GM21515 (cell line): ENCODE measurements at regions not wholly inside any gene's neighbourhood (a gene's known extent, or its start where the extent isn't known, plus 50 kb on each side); places are given as distances from the start of the nearest gene placed in this dataset.

Experiments used
- ATAC-seq: cut with Tn5 transposase; IDR thresholded peaks from one replicate; pipeline ENCODE4 v1.9.1; 2021; ENCODE audit not compliant: unreplicated experiment

DNA sequence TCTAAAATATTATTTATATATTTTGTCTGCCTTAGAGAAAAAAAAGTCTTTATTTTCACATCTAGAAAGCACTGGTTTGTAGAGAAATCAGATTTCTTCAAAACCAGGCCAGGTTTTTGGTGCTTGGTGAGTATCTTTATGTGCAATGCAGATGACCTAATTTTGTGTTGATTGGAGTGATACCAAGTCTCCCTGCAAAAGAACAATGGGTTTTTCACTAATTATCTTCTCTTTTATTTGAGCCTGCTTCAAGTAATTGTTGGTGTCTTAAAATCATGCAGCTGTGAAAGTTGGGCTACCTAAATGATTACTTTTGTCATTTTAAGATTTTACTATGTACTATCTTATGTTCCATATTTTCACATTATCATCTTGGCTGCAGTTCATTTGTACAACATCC, 874.7 kb downstream of the TFAP2A start:
- ATAC-seq, result no peak

DNA sequence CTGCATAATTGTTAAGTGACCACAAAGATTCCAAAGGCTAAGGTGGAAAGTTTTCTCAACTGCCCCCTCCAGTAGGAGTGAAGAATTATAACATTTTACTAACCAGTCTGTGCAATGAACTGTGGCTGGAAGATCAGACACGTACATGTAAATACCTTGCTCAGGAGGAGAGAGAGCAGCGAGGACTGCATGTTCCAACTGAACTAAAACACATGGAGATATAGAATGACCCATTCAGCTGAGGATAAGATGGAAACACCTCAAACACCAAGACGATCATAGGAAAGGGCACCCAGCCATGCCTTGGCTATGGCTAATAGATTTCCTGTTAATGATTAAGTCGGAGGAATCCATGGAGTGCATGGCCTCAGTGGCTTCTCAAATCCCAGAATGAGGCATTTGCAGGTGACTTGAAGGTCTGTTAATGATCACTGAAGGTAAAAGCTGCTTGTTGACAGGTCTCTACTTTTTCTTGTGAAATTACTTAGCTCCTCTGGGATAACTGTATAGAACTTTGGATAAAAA, 875.6 kb downstream of the TFAP2A start:
- no peak for ATAC-seq

DNA sequence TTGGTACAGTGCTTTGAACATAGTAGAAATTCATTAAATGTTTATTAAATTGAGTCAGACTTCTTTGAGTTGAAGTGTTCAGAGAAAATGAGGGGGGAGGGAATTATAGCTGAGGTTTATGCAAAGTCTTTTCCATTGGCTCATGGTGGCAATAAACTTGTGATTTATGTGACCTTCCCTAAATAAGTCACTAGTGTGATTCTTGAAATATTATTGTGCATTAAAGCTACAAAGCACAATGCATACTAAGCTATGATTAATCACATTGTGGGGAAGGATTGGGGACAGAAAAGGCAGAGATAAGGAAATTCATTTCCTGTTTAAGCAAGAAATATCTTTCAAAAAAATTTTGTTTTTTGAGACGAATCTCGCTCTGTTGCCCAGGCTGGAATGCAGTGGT, 877.5 kb downstream of the TFAP2A start:
- no peak for ATAC-seq

DNA sequence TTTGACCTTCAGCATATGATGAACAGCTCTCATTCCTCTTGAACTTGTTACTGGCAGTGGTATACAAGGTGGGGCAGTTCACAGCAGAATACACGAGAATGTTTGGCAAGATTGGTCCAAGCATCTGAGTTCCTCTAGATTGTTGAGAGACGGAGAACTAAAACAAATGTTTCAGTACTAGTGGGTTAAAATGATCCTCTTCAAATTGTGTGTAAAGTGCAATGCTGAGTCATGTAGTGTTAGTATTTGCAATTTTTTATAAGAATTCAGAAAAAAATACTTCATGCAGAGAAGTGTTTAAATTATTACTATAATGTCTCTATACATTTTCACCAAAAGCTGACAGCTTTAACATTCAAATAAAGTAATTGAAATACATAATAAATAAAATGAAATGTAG, 879.8 kb downstream of the TFAP2A start:
- no peak for ATAC-seq

DNA sequence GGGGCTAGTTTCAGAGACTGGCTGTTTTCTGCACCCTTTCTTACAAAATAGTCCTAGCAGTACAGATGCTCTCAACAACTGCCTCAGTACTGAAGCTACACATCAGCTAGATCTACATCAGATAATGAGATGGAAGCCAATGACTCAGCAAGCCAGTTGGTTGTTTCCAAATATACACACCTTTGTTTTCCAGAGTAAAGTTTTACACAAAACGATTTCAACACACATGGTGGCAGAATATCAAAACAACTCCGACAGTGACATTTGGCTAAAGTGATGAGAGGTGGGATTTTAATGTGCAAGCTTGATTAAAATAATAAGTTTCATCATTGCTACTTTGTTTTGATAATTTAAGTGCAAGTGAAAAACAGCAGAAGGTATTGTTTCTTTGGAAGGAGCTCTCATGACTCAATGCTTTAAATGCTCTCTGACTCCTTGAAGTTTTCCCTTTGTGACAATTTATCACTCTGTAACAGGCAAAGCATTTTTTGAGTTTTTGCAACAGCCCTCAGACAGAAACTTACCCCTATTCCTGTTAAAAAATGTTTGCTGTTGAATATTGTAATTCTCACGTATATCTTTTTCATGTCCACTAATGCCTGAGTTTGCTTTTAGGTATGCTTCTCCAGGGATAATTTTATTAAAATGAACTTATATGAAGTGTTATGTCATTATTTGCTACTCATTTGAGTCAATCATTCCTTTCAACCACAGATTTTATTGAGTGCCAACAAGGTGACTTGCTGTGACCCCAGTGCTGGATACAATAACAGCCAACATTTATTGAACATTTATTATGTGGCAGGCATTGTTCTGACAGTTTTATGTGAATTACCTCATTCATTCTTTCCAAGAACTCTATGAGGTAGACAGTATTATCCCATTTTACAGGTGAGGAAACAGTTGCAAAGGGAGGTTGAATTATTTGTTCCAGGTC, 882.0 kb downstream of the TFAP2A start:
- ATAC-seq, result no peak

DNA sequence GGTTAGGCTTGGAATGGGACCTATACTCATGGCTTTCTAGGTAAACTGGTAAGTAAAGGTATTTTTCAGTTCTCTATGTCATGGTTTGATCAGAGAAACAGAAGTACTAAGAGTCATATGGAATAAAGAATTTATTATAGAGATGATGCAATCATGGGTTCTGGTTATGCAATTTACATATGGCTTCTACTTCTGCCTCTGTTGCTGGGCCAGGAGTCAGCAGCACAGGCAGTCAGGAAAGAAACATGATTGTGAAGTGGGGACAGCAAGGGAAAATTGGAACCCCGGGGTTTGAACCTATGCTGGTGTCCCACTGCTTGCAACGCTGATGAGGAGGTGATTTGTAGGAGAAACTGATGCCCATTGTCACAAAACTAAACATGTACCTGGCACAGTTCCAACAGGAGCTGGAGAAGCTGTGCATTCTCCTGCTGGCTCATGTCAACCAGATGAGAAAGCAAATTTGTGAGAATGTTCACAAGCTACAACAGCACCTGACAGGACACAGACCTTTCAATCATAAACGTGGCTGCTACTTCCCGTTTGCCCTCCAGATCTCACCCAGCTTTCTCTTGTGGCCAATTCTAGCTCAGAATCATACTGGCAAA, 887.1 kb downstream of the TFAP2A start:
- ATAC-seq, result no peak

DNA sequence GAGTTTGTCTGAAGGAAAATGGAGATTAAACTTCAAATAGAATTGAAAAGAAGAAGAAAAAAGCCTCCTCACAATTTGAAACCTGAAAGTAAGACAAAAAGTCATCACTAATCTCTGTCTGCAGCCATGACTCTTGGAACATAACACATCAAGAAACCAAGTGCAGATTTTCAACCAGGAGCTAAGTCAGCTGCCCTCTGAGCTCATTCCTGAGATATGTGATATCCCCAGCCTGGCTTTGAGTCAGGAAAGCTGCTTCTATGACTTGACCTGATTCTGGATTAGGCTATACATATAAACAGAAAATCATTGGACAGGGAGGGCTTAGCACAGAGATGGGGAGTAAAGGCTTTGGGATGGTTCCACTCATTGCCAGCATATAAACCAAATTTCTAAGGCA, 891.4 kb downstream of the TFAP2A start:
- ATAC-seq, result no peak

DNA sequence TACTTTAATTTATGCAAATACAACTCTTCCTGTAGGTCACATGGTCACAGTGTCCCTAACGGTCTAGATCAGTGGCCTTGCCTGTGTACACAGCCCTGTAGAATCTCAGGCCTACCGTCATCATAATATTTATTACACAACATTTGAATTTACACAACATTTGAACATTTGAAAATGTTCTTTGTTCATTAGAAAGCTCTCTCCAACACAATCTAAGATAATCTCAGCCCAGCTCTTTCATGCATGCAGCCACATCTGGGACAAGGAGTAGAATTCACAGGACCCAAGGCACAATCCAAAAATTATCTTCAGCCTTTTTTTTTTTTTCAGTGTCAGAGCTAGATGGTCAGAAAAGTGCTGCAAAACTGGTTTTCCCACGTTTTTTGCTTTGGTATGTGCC, 892.8 kb downstream of the TFAP2A start:
- ATAC-seq, result no peak

DNA sequence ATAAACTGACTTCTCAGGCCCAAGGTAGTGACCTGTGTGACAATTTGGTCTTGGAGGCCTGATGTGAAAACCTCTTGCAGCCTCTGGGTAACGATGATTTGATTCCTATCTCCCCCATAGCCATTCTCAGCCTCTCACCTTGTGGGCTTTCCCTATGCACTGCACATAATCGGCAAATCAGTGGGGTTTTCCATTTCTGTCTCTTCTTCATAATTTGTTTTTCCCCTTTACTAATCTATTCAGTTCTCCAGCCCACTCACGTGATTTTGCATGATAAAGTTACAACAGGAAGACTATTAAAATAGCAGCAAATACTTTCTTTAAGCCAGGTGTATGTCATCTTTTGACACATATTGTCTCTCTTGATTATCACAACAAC, 893.7 kb downstream of the TFAP2A start:
- no peak for ATAC-seq

DNA sequence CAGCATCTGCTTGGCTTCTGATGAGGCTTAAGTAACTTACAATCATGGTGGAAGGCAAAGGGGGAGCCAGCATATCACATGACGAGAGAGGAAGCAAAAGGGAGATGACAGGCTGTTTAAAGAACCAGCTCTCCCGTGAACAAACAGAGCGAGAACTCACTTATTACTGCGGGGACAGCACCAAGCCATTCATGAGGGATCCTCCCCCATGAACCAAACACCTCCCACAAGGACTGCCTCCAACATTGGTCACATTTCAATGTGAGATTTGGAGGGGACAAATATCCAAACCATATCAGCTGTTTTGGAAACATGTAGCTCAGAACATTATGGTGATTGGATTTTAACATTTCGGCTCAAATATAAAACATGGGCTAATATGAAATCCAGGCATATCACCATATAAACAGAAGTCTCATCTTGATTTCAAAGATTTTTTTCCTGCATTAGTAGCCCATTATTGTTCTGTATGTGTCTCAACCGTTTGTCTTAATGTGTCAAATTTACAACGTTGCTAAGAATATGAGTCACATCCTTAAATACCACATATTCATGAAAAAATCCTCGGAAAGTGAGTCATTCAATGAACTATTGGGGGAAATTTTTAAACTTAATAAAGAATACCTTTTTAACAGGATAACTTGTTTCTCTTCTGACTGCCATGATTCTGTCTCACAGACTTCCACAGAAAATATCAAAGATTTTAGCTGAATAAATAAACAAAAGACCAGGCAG, 894.3 kb downstream of the TFAP2A start:
- ATAC-seq, result no peak

DNA sequence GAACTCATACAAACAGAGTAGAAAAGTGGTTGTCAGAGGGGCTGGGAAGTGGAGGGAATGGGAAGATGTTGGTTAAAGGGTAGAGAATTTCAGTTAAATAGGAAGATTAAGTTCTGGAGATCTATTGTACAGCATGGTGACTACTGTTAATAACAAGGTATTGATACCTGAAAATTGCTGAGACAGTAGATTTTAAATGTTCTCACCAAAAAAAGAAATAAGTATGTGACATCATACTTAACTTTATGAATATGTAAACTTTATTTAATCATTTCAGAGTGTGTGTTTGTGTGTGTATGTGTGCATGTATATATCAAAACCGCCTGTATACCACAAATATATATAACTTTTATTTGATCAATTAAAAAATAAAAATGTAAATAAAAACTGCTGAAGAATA, 896.4 kb downstream of the TFAP2A start:
- ATAC-seq, result no peak

DNA sequence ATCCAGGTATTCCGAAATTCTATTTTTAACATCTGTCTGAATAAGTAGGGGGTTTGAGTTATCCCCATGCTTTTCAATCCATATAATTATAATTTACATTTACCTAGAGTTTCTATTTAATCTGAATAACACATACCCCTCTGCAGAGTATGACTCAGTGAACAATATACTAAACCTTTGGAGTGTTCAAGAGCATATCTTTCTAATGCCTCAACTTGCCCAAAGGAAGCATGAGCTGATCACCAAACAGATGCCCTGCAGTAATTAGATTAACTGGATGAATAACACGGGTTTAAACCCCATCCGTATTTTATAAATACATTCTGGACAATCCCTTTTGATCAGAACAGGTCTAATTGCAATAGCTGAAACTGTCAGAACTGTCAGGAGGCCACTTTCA, 897.1 kb downstream of the TFAP2A start:
- no peak for ATAC-seq

DNA sequence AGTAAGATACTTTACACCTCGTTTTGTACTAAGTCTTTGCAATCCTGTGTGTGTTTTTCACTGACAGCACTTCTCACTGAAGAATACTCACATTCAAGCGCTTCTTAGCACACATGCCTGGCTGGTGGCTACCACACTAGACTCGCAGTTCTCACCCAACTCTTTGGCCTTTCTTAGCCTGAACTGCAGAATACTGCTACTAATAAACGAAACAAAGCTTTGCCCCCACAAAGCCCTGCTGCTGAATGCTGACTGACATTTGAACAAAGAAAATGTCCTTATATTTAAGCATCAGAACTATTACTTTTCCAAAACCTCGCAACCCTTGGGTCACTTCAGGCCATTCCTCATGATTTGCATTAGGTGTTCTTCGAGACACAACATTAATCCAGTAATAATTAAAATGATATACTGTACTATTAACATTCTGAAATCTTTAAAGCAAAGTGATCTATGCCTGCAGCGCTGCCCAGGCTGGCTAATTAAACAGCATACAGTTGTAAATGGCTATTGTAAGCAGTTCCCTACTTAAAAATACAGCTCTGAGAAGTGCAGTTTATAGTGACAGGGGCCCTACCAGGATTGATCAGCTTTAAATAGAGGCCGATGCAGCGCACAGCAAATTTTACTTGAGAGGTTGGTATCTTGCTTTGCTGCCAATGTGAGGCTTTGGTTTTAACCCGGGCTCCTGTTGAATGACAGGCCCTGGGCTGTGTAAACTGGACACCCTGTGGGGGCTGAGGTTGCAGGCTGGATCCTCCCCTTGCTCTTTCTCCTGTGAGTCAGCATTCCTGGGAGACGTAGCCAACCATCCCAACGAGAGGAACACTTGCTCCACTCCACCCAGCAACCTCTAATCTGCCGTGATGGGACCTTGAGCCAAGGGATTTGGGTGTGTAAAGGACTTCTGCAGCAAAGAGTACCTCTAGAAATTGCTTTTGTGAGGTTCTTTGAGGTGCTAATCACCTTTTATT, 899.0 kb downstream of the TFAP2A start:
- no peak for ATAC-seq

DNA sequence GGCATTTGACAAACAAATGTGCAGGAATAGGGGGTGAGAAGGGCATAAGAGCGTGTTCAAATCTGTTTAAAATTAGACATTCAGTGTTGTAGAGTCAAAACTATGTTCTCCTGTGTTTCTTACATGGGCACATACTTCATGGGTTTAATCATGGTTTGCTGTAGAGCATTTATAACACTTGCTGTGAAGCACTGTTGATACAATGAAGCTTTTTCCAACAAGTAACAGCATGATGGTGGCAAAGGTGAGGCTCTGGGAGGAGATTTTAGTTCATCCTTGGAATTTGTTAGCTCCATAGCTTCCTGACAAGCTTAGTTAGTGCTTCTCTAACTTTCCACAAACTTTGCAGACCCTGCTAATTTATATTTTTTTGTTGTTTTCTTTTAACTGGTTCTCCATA, 900.7 kb downstream of the TFAP2A start:
- no peak for ATAC-seq

DNA sequence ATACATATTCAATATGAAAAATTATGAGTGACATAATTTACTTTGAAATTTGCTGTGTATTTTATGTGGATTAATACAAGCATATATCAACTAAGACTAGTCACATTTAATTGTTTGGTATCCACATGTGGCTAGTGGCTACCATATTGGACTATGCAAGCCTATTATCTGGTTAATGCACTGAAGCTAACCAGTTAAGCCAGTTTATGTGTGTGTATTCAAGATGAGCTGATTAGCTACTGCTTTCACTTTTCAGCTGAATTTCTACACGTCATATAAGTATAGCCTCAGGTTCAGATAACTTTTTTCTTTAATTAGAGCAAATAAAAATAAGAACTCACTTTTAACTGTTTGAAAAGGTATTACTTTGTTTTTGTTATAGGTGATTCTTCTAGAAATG, 903.7 kb downstream of the TFAP2A start:
- no peak for ATAC-seq

DNA sequence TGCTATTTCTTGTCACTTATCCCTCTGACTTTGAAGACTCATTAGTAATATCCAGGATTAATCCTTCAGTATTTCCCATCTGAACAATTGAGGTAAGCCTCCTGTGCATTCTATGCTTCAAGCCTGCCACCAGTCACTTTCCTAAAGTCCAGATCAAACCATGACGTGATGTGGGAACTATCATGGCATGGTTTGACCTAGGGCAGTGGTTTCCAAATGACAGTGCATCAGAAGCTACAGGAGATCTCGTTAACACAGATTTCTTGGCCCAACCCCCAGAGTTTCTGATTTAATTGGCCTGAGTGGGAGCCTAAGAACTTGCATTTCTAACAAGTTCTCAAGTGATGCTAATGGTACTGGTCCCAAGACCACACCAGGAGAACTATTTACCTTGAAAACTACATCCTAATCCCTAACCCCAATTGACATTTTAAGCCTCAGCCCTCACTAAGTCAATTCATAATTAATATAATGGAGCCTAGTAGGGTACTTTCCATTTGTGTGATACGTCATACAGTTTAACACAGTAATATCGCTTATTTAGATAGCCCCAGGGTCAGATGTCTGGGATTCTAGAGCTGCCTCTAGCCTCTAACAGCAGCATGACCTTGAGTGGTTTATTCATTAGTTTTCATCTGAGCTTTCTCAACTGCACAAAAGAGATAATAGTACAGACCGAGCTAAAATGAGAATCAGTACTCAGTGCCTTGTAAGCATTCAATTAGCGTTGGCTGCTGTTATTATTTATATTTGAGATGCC, 907.6 kb downstream of the TFAP2A start:
- ATAC-seq, result no peak

DNA sequence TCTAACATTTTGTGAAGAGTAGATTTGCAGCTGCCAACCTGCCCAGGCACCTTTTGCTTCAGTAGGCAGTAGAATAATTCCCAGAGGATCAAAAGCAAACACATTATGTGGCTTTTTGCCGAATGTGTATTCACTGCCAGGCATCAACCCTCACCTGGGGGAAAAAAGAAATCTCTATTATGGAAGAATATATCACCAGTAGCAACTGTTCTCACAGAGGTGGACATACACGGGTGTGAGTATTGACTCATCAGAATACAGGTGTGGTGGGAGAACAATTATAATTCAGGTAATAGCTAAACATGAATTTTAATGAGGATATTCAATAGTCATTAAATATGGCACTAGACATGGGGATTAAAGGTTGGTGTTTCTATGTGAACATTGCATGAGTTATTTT, 910.7 kb downstream of the TFAP2A start:
- ATAC-seq, result no peak

DNA sequence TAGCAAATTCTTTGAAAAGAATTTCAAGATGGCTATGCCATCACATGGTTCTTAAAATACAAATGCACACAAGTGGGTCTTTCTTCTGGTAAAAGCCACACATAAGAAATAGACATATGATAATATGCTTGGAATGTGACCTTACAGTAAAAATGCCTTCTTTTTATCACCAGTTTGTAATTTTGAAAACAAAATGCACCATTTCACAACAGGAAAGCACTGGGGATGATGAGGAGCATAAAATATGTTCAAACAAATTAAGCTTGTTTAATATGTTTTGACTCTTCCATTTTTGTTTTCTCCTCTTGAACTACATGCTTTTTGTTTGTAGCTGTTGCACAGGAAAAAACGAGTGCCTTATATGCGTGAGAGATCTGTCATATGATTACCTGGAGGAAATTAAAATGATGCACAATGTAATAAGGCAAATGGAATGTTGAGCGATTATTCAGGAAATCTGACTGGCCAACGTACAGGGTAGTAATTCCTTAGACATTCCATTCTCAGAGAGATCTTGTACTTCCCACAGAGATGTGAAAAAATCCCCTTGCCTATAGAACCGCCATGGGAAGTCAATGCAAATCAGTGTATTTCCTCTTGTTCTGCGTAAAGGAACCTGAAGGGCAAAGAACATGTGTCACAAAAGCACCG, 911.6 kb downstream of the TFAP2A start:
- ATAC-seq, result no peak

DNA sequence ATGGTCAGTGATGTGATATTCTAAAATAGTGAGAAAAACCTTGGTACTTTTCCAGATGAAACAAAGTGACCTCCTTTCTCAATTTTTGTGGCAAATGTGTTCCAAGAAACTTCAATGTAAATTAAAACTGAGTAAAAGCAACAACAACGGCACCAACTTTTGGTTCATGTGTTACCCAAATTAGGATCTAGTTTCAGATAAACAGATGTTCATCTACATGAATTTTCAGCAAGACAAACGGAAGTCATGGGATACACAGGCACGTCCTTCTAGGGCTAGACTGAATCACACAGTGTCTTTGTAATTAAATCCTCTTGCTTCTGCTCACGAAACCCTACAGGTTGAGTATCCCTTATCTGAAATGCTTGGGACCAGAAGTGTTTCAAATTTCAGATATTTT, 915.2 kb downstream of the TFAP2A start:
- no peak for ATAC-seq
